Mucosa of gallbladder (tissue), 1 donor: ENCODE measurements at regions not wholly inside any gene's neighbourhood (a gene's known extent, or its start where the extent isn't known, plus 50 kb on each side); places are given as distances from the start of the nearest gene placed in this dataset.
"Not testable (repeated sequence)": the region's sequence is repeated elsewhere in the genome, so short reads cannot be mapped to it uniquely, and the experiment has no call there.

ENCODE experiments used
- DNase-seq: peaks from one replicate; pipeline ENCODE4 v3.0.0-alpha.2; 2020; ENCODE audit warnings: low spot score
- donor health status: DM: no; HTN: no; CAD: no.

DNA sequence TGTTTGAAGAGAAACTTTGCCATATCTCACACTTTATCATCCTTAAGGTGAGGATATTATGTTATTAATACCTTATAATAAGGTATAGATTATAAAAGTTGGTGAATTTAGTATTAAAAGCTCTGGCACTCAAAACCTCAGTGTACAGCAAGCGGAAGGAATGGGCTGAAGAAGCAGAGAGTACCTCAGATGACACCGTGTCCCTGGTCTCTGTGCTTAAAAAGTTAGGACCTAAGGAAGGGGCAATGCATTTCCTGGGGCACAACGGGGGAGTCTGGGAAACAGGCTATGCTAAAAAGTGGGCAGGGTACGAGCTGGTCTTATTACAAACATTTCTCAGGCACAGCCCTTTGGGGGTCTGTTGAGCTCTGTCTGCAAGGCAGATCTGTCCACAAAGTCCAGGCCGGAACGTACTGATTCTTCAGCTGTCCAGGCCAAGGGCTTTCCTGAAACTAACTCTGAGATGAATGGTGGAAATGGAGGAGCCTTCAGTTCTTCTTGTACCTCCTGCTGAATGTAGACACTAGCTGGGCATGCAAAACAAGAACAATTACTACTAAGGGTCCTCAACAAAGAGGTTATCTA, 202.7 kb downstream of the POM121L12 start:
- DNase-seq: no peak

GRCh38 chr7:53239151-53239550, 203.7 kb downstream of the POM121L12 start:
- DNase-seq: not testable (repeated sequence)

DNA sequence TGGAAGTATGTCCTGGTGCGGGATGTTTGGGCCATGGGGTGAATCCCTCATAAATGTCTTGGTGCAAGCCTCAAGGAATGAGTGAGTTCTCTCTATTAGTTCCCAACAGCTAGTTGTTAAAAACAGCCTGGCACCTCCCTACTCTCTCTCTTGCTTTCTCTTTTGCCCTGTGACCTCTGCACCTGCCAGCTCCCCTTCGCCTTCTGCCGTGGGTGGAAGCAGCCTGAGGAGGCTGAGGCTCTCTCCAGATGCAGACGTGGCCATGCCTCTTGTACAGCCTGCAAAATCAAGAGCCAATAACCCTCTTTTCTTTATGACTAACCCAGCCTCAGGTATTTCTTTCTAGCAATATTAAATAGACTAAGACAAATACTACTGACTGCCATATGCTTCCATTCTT, 210.3 kb downstream of the POM121L12 start:
- DNase-seq: no peak

- no peak for DNase-seq
These were observed 211.5 kb downstream of the POM121L12 start for GRCh38 chr7:53246957-53247356.

DNA sequence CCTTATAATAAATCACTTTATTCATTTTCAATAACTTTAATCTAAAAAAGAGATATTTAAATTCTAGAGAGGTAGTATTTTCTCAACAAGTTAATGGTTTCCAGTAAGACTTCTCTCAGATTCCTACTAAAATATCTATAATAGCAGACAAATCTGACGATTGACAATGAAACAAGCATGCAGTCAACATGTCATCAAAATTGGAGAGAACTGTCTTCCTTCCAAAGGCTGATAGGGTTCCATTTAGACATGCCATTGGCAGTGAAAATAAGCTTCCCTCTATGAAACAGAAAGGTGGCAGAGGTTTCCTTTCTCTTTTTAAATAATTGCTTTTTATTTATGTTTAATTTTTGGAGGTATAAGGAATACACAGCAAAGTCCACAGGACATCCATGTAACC, 217.1 kb downstream of the POM121L12 start:
- no peak for DNase-seq

GRCh38 chr7:53272081-53272480, 236.6 kb downstream of the POM121L12 start:
- DNase-seq: no peak

DNA sequence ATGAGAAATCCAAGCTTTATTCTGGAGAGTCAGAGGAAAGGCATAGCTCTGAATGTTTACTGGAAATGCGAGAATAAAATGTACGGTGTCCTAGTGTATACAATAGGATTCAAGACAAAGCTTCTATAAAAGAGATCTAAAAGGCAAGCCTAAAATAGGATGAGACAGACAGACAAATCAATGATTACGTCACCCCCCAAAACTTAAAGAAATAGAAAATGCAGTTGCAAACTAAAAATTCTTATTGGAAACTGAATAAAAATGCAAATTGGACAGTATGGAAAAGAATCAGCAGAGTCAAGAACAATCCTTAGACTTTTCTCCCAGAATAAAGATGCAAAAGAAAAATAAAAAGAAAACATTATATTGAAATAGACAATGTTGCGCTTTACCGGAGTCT, 245.9 kb downstream of the POM121L12 start:
- no peak for DNase-seq

- DNase-seq: no peak
These were observed 256.9 kb downstream of the POM121L12 start for GRCh38 chr7:53292341-53292740.

- no peak for DNase-seq
These were observed 267.2 kb downstream of the POM121L12 start for GRCh38 chr7:53302496-53303246.

- DNase-seq: no peak
These were observed 268.3 kb downstream of the POM121L12 start for GRCh38 chr7:53303781-53304180.

DNA sequence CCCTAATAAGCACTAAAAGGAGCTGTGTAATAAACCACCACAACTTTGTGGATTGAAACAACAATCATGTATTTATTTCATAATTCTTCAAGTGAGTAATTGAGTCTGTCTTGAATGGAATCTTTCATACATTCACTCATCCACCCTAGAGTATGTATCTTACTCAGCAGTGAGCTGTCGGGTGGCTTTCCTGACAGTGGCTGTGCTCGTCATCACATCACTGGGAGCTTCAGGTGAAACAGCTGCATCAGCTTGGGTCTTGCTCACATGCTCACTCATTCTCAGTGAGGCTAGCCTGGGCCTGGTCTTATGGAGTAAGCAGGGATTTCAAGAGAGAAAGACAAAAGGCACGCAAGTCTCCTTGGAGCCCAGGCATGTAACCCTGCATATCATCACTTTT, 271.4 kb downstream of the POM121L12 start:
- no peak for DNase-seq

DNA sequence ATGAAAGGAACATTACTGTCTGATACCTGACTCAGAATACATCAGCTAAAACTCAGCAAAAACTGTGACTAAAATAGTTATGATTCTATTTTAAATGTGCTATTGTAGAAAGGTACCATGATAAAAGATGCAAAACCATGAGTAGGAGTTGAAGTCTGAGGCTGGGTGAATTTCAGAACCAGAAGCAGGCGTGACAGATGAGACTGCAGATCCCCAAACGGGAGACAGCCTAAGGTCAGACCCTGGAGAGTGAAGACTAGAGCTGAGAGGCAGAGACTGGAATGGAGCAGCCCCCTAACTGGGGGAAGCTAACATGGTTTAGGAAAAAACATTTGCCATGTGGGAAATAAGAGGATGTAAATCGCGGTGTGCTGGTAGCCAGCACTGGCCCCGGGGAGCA, 275.8 kb downstream of the POM121L12 start:
- no peak for DNase-seq

DNA sequence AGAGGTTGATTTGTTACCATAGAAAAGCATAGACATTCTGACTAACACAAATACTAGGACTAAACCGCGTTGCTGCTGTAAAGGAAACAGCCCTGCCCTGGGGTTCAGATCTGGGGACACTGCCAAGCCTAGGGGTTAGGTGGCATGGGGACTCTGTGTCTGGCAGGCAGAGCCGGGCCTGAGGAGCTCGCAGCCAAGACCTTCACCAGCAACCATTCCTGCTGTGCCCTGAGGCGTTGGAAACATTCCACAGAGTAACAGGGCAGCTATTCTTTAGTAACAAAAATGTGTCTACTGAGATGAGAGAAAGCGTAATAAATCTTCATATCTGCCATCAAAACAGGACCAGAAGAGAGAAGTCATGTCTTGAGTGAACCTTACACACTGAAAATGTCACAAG, 280.5 kb downstream of the POM121L12 start:
- DNase-seq: no peak

- DNase-seq: no peak
These were observed 283.1 kb downstream of the POM121L12 start for GRCh38 chr7:53318566-53318965.

DNA sequence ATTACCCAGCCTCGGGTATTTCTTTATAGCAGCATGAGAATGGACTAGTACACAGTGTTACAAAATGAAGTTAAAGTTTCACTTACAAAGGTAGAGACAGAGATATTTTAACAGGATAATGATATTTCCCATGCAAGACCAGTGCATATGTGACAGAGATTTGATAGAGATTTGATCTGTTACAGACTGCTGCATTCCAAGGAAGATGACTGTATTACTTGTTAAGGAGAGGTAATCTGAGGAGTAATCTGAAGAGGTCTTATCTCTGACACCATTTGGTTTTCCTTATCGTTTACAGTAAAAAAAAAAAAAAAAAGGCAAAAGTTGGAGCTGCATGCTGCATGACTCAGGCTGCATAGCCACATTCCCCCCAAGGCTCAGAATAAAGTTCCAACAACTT, 289.6 kb downstream of the POM121L12 start:
- no peak for DNase-seq

GRCh38 chr7:53326634-53327033, 291.2 kb downstream of the POM121L12 start:
- no peak for DNase-seq

- no peak for DNase-seq
These were observed 300.8 kb downstream of the POM121L12 start for GRCh38 chr7:53336105-53336668.

GRCh38 chr7:53340220-53340619, 304.8 kb downstream of the POM121L12 start:
- no peak for DNase-seq

GRCh38 chr7:53350241-53350640, 314.8 kb downstream of the POM121L12 start:
- DNase-seq: peak; percentile 30

DNA sequence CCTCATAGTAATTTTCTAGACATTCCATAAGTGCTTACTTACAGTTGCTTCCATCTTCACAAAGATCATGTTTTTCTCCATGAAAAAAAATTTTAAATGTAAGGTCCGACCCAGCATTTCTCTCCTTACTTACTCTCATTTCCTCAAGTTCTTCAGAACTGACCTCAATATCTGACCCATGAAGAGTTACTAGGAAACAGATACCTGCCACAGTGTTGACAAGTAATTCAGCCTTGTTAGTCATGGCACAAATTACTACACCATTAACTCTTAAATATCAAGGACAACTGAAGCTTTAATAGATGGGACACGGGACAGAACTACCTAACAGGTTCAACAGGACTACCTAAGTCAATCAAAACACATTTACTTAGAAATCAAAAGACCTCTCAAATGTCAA, 316.2 kb downstream of the POM121L12 start:
- DNase-seq: no peak

- DNase-seq: no peak
These were observed 322.8 kb downstream of the POM121L12 start for GRCh38 chr7:53358269-53358668.

GRCh38 chr7:53383131-53383530, 347.7 kb downstream of the POM121L12 start:
- no peak for DNase-seq

- DNase-seq: not testable (repeated sequence)
These were observed 349.8 kb downstream of the POM121L12 start for GRCh38 chr7:53385239-53385638.
